HEK293T (cell line): ENCODE measurements at regions not wholly inside any gene's neighbourhood (a gene's known extent, or its start where the extent isn't known, plus 50 kb on each side); places are given as distances from the start of the nearest gene placed in this dataset.

Experiments
- BHLHE40 ChIP-seq: fragments of 450-650 bp; IDR thresholded peaks from 2 replicates; pipeline ENCODE4 v1.6.1; 2016; ENCODE audit warnings: mild to moderate bottlenecking, moderate library complexity, borderline replicate concordance
- ELF4 ChIP-seq: fragments of 450-650 bp; IDR thresholded peaks from 2 replicates; pipeline ENCODE4 v1.6.1; 2017; ENCODE audit warnings: antibody characterized with exemption
- FOXA1 ChIP-seq: fragments of 450-650 bp; IDR thresholded peaks from 2 replicates; pipeline ENCODE4 v1.6.1; 2016; ENCODE audit warnings: mild to moderate bottlenecking
- FOXM1 ChIP-seq: fragments of 450-650 bp; IDR thresholded peaks from 2 replicates; pipeline ENCODE4 v1.6.1; 2017; ENCODE audit warnings: mild to moderate bottlenecking, borderline replicate concordance
- SUZ12 ChIP-seq: fragments of 450-650 bp; IDR thresholded peaks from 2 replicates; pipeline ENCODE4 v1.6.1; 2016; ENCODE audit warnings: mild to moderate bottlenecking
- TARDBP ChIP-seq: fragments of 450-650 bp; IDR thresholded peaks from 2 replicates; pipeline ENCODE4 v1.6.1; 2016
- ZNF384 ChIP-seq: fragments of 450-650 bp; IDR thresholded peaks from 2 replicates; pipeline ENCODE4 v1.6.1; 2016

DNA sequence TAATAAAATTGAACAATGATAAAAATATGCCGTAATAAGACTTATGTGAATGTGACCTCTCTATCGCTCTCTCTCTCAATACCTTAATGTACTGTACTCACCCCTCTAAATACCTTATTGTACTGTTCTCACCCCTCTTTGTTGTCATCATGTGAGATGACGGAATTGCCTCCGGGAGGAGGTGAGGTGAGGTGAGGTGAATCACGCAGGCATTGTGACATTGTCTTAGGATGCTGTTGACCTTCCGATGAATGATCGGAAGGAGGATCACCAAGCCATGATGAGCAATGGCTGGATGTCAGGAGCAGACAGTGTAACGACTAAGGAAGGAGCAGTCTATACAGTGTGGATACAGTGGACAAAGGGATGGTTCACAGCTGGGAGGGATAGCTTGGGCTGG is 87.4 kb upstream of the FAM20C start:
- TF ChIP-seq BHLHE40 = no peak
- no peak for TF ChIP-seq FOXM1
- TF ChIP-seq ELF4 = no peak
- no peak for TF ChIP-seq FOXA1
- TF ChIP-seq SUZ12 = no peak
- TF ChIP-seq ZNF384 = no peak
- TF ChIP-seq TARDBP = no peak
